Middle frontal gyrus (tissue), 1 donor: ENCODE measurements at regions not wholly inside any gene's neighbourhood (a gene's known extent, or its start where the extent isn't known, plus 50 kb on each side); places are given as distances from the start of the nearest gene placed in this dataset.

Experiments used
- DNase-seq: peaks from one replicate; pipeline ENCODE4 v3.0.0-alpha.2; 2015; ENCODE audit warnings: low spot score; ENCODE audit errors: extremely low spot score

DNA sequence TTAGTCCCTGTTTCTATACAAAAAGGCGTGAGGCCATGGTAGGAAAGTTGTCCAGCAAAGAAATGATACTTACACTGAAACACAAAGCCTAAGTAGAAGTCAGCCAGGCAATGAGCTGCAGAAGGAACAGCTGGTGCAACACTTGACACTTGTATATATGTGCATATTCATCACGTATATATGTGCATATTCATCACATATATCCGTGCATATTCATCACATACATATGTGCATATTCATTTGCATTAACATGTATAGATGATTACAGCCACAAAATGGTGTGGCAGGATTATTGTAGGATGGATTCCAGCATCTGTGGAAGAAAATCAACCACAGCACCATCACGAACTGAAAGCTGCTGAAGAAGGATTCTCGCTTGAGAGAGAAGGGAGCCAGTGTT lies 189.0 kb upstream of the RGS18 start:
- no peak for DNase-seq

GRCh38 chr1:191970116-191970515 lies 188.1 kb upstream of the RGS18 start:
- DNase-seq = no peak

GRCh38 chr1:191971447-191971846 lies 186.8 kb upstream of the RGS18 start:
- no peak for DNase-seq

GRCh38 chr1:191974004-191974403 lies 184.3 kb upstream of the RGS18 start:
- no peak for DNase-seq

GRCh38 chr1:191977874-191978506 lies 180.3 kb upstream of the RGS18 start:
- no peak for DNase-seq

DNA sequence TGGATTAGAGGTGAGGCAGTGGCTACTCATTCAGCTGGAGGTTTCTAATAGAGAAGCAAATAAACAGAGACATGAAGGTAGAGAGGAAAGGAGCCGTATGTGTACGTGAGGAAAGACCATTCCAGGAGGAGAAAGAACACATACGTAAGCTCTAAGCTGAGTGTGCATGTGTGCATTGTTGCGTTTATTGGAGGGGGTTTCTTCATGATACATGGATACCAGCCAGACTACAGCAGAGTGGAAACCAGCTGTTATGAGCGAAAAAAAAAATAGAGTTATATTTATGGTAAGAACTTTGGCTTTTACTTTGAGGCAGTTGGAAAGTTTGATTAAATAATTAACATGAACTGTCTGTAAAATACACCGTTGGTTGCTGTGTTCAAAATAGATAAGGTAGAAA lies 173.4 kb upstream of the RGS18 start:
- DNase-seq = no peak

DNA sequence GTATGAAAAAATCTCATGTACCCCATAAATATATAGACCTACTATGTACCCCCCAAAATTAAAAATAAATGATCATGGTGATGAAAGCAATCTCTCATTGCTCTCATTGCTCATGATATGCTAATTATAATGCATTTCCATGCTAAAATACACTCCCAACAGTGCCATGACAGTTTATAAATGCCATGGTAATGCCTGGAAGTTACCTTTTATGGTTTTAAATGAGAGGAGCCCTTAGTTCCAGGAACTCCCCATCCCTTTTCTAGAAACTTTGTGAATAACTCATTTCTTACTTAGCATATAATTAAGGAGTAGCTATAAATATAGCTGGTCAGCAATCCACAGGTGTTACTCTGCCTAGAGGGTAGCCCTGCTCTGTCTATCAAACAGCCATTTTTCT lies 166.1 kb upstream of the RGS18 start:
- no peak for DNase-seq

GRCh38 chr1:191993549-191993948 lies 164.7 kb upstream of the RGS18 start:
- DNase-seq = no peak

DNA sequence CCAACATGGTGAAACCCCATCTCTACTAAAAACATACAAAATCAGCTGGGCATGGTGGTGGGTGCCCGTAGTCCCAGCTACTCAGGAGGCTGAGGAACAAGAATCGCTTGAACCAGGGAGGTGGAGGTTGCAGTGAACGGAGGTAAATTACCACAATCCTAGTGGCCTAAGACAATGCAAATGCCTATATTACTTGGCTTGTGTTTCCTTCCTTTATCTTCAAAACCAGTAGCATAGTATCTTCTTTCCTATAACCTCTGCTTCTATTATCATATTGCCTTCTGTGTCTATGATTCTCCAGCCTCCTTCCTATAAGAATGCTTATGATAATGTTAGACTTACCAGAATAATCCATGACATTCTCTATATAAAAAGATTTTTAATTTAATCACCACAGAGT lies 156.2 kb upstream of the RGS18 start:
- no peak for DNase-seq

GRCh38 chr1:192003295-192004077 lies 154.8 kb upstream of the RGS18 start:
- DNase-seq = no peak

- no peak for DNase-seq
Observed at GRCh38 chr1:192005976-192006375, 152.3 kb upstream of the RGS18 start.

GRCh38 chr1:192008281-192008825 lies 149.9 kb upstream of the RGS18 start:
- DNase-seq = no peak

DNA sequence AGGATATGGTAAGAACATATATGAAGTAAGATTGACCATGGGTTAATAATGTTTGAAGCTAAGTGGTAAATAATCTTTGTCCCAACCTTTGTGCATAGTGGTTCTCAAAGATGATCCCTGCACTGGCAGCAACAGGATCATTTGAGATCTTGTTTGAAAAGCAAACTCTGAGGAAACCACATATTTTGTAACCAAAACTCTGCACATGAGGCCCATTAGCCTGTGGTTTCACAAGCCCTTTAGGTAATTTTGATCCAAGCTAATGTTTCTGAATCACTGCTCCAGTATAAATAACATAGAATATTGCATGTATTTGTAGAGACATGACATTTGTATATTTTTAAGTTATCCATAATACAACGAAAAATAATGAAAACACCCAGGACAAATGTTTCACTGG lies 147.9 kb upstream of the RGS18 start:
- DNase-seq = no peak

DNA sequence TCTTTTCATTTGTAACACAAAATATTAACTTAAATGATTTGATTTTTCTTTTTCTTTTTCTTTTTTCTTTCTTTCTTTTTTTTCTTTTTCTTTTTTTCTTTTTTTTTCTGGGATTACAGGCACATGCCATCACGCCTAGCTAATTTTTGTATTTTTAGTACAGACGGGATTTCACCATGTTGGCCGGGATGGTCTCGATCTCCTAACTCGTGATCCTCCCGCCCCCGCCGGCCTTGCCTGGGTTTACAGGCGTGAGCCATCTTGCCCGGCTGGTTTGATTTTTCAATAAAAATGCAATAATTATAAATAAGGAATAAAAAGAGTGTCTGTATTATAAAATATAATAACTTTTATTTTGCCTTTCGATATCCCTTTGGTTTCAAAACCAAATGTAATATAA lies 146.7 kb upstream of the RGS18 start:
- no peak for DNase-seq

DNA sequence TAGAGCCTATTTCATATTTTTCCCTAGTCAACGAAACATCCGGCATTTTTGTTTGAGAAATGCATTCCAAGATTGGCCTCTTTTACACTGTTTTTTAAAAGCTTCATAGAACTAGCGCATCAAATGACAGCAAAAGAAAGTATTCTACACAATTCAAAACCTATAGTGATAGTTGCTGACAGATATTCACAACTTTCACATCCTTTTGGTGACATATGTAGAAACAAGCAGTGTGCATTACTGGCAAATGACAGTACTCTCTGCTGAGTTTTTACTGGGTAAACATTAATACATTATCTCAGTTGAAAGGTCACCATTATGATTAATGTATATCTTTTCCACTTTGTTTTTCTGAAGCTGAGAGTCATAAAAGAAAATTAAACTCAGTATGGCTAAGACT lies 135.4 kb upstream of the RGS18 start:
- DNase-seq = no peak

DNA sequence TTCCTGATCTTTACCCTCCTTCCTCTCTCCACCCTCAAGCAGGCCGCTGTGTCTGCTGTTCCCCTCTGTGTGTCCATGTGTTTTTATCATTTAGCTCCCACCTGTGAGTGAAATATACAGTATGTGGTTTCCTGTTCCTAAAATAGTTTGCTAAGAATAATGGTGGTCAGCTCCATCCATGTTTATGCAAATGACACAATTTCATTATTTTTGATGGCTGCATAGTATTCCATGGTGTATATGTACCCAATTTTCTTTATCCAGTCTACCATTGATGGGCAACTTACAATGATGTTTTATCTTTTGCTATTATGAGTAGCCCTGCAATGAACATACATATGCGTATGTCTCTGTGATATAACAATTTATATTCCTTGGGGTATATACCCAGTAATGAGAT lies 133.4 kb upstream of the RGS18 start:
- no peak for DNase-seq

GRCh38 chr1:192038567-192038966 lies 119.7 kb upstream of the RGS18 start:
- DNase-seq = no peak

DNA sequence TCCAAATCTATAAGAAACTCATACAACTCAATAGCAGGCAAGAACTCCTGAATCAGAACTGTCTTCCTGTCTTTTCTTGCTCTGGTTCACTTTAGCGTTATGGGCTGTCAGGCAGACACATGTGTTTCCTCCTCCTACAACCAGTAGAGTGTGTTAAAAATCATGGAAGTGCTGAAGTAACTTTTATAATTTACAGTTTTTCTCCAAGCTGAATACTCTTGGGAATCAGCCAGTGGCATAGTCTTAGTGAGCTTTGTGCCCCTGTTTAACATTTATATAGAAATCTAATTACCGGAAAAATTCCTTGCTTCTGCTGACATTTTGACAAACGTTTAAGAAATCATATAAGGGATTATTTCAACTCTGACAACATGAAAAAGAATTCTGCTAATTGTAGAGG lies 113.1 kb upstream of the RGS18 start:
- DNase-seq = no peak

DNA sequence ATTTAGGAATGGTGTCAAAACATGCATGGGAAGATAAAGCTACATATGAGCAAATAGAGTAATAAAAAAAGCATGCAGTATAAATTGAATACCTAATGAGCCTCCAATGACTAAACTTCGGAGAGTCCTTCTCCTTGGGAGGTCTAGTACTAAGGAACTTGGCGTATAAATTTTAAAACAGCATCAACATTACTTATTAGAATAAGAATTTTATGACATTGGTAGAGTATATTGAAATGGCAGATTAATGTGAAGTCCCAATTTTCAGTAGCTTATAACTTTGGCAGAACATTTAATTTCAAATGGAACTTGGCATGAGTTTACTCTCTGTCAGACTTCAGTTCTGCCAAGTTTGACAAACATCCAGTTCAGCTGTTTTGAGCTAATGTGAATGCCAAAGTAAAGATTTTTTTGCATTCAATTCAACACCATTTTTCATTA lies 104.7 kb upstream of the RGS18 start:
- peak; percentile 61 for DNase-seq

GRCh38 chr1:192057766-192058165 lies 100.5 kb upstream of the RGS18 start:
- DNase-seq = no peak

DNA sequence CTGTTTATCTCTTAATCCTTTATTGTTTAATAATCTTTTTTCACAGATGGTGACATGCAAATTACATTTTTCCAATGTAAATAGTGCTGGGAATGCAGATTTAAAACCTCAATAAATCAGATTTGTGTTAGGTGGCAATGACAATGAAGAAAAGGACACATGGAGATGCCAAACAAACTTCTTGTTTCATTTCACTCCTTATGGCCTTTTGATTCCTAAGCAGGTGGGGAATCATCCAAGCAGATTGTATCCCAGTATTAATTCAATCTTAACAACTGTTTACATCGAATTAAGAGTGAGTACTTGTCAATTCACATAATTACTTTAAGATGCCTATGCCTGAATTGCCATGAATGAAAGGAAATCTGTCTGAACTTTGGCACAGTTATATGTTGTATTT lies 98.9 kb upstream of the RGS18 start:
- DNase-seq = no peak

DNA sequence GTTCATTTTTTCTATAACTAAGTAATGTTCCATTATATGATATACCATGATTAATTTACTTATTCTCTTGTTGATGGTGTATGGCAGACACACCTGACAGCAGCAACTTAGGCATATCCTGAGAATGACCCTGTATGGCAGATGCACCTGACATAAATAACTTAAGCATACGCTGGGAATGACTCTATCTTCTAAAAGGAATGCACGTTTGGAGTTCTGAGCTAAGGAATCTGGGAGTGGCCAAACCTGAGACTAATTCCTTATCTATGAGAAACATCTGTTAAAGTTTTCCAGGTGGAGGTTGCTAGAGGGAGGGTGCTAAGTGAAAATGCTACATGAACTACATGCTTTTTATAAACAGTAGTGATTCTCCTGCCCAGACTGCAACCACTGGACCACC lies 96.7 kb upstream of the RGS18 start:
- no peak for DNase-seq

- DNase-seq = no peak
Observed at GRCh38 chr1:192065087-192065486, 93.2 kb upstream of the RGS18 start.
